SK-N-SH treated with all-trans-retinoic acid at 6 μM for 48 hours (cell line): ENCODE measurements at regions not wholly inside any gene's neighbourhood (a gene's known extent, or its start where the extent isn't known, plus 50 kb on each side); places are given as distances from the start of the nearest gene placed in this dataset.

Experiments
- ATAC-seq: fragments of 200-7000 bp; cut with Tn5 transposase; 3 replicates; pipeline ENCODE4 v1.9.1; 2020; ENCODE audit warnings: mild to moderate bottlenecking, moderate library complexity
- ARNTL ChIP-seq: fragments of 450-650 bp; formaldehyde crosslinking; IDR thresholded peaks from 2 replicates; pipeline ENCODE4 v1.5.0; 2020; ENCODE audit warnings: low read depth, mild to moderate bottlenecking, moderate library complexity, borderline replicate concordance
- BACH2 ChIP-seq: fragments of 250-450 bp; sonication (Bioruptor Pico); IDR thresholded peaks from 2 replicates; pipeline ENCODE4 v1.9.0; 2021; ENCODE audit warnings: mild to moderate bottlenecking, borderline replicate concordance
- CREB5 ChIP-seq: fragments of 250-450 bp; sonication (Bioruptor Pico); IDR thresholded peaks from 2 replicates; pipeline ENCODE4 v1.5.1; 2020; ENCODE audit warnings: low read depth, mild to moderate bottlenecking, moderate library complexity
- CSDC2 ChIP-seq: fragments of 250-450 bp; sonication (Bioruptor Pico); IDR thresholded peaks from 2 replicates; pipeline ENCODE4 v1.5.0; 2020; ENCODE audit warnings: mild to moderate bottlenecking, moderate library complexity
- CSRNP3 ChIP-seq: fragments of 250-450 bp; sonication (Bioruptor Pico); IDR thresholded peaks from 2 replicates; pipeline ENCODE4 v1.5.1; 2021; ENCODE audit warnings: mild to moderate bottlenecking, moderate library complexity
- ESRRG ChIP-seq: fragments of 250-450 bp; sonication (Bioruptor Pico); IDR thresholded peaks from 2 replicates; pipeline ENCODE4 v1.6.1; 2021; ENCODE audit warnings: mild to moderate bottlenecking
- GLIS3 ChIP-seq: fragments of 250-450 bp; sonication (Bioruptor Pico); IDR thresholded peaks from 2 replicates; pipeline ENCODE4 v1.5.0; 2020; ENCODE audit warnings: mild to moderate bottlenecking, moderate library complexity
- ISL1 ChIP-seq: fragments of 250-450 bp; sonication (Bioruptor Pico); IDR thresholded peaks from 2 replicates; pipeline ENCODE4 v2.1.2; 2022; ENCODE audit warnings: mild to moderate bottlenecking, moderate library complexity
- OSR1 ChIP-seq: fragments of 250-450 bp; sonication (Bioruptor Pico); IDR thresholded peaks from 2 replicates; pipeline ENCODE4 v1.8.0; 2022; ENCODE audit warnings: moderate library complexity, mild to moderate bottlenecking, inconsistent platforms
- PATZ1 ChIP-seq: fragments of 250-450 bp; sonication (Bioruptor Pico); IDR thresholded peaks from 2 replicates; pipeline ENCODE4 v1.8.0; 2020; ENCODE audit warnings: mild to moderate bottlenecking, moderate library complexity, borderline replicate concordance
- POU6F1 ChIP-seq: fragments of 250-450 bp; sonication (Bioruptor Pico); IDR thresholded peaks from 2 replicates; pipeline ENCODE4 v1.8.0; 2021; ENCODE audit warnings: low read depth, mild to moderate bottlenecking, moderate library complexity, borderline replicate concordance
- PPARA ChIP-seq: fragments of 250-450 bp; sonication (Bioruptor Pico); IDR thresholded peaks from 2 replicates; pipeline ENCODE4 v1.5.0; 2020; ENCODE audit warnings: mild to moderate bottlenecking, borderline replicate concordance
- RARB ChIP-seq: fragments of 250-450 bp; sonication (Bioruptor Pico); IDR thresholded peaks from 2 replicates; pipeline ENCODE4 v1.8.0; 2021; ENCODE audit warnings: mild to moderate bottlenecking, moderate library complexity
- SNAI2 ChIP-seq: fragments of 250-450 bp; sonication (Bioruptor Pico); IDR thresholded peaks from 2 replicates; pipeline ENCODE4 v1.5.0; 2020; ENCODE audit warnings: mild to moderate bottlenecking, moderate library complexity
- TCF4 ChIP-seq: fragments of 250-450 bp; sonication (Bioruptor Pico); IDR thresholded peaks from 2 replicates; pipeline ENCODE4 v1.8.0; 2021; ENCODE audit warnings: mild to moderate bottlenecking, moderate library complexity, borderline replicate concordance
- TOX ChIP-seq: fragments of 250-450 bp; sonication (Bioruptor Pico); IDR thresholded peaks from 2 replicates; pipeline ENCODE4 v1.8.0; 2021; ENCODE audit warnings: mild to moderate bottlenecking, moderate library complexity, borderline replicate concordance
- ZC3H10 ChIP-seq: fragments of 250-450 bp; sonication (Bioruptor Pico); IDR thresholded peaks from 2 replicates; pipeline ENCODE4 v1.5.1; 2021; ENCODE audit warnings: mild to moderate bottlenecking, moderate library complexity
- ZFP3 ChIP-seq: fragments of 250-450 bp; sonication (Bioruptor Pico); IDR thresholded peaks from 2 replicates; pipeline ENCODE4 v1.5.0; 2020; ENCODE audit warnings: mild to moderate bottlenecking, moderate library complexity
- ZFP30 ChIP-seq: fragments of 450-650 bp; formaldehyde crosslinking; IDR thresholded peaks from 2 replicates; pipeline ENCODE4 v1.5.0; 2022; ENCODE audit warnings: mild to moderate bottlenecking, moderate library complexity
- ZNF565 ChIP-seq: fragments of 450-650 bp; formaldehyde crosslinking; conservative IDR thresholded peaks from 2 replicates; pipeline ENCODE4 v1.5.0; 2020; ENCODE audit warnings: low read depth, mild to moderate bottlenecking, moderate library complexity
- ZNF70 ChIP-seq: fragments of 450-650 bp; formaldehyde crosslinking; IDR thresholded peaks from 2 replicates; pipeline ENCODE4 v1.5.0; 2020; ENCODE audit warnings: mild to moderate bottlenecking, moderate library complexity
- ZNF8 ChIP-seq: fragments of 450-650 bp; formaldehyde crosslinking; IDR thresholded peaks from 2 replicates; pipeline ENCODE4 v1.5.0; 2020; ENCODE audit warnings: mild to moderate bottlenecking, moderate library complexity

- ATAC-seq = no peak
- TF ChIP-seq ZFP30 (CRISPR knock-in tag) = no peak
- no peak for TF ChIP-seq BACH2 (CRISPR knock-in tag)
- no peak for TF ChIP-seq SNAI2 (CRISPR knock-in tag)
- no peak for TF ChIP-seq TOX (CRISPR knock-in tag)
- TF ChIP-seq GLIS3 (CRISPR knock-in tag) = no peak
- TF ChIP-seq CSDC2 = no peak
- TF ChIP-seq ZC3H10 = no peak
- TF ChIP-seq TCF4 (CRISPR knock-in tag) = no peak
- no peak for TF ChIP-seq PPARA (CRISPR knock-in tag)
- TF ChIP-seq ZNF70 = no peak
- TF ChIP-seq ARNTL (CRISPR knock-in tag) = no peak
- no peak for TF ChIP-seq OSR1 (CRISPR knock-in tag)
Observed at GRCh38 chr13:31433207-31433606, 233.4 kb downstream of the B3GLCT start.

GRCh38 chr13:31433746-31434145 lies 234.0 kb downstream of the B3GLCT start:
- ATAC-seq = no peak
- TF ChIP-seq PATZ1 (CRISPR knock-in tag) = no peak
- TF ChIP-seq PPARA (CRISPR knock-in tag) = no peak
- TF ChIP-seq ZC3H10 = no peak
- no peak for TF ChIP-seq ISL1 (CRISPR knock-in tag)
- no peak for TF ChIP-seq ZNF8 (CRISPR knock-in tag)
- TF ChIP-seq TOX (CRISPR knock-in tag) = no peak
- TF ChIP-seq ZNF70 = no peak
- TF ChIP-seq RARB (CRISPR knock-in tag) = no peak
- no peak for TF ChIP-seq CREB5 (CRISPR knock-in tag)
- TF ChIP-seq GLIS3 (CRISPR knock-in tag) = no peak
- TF ChIP-seq ZNF565 (CRISPR knock-in tag) = no peak
- TF ChIP-seq ZFP30 (CRISPR knock-in tag) = no peak
- TF ChIP-seq ESRRG (CRISPR knock-in tag) = no peak
- TF ChIP-seq POU6F1 (CRISPR knock-in tag) = no peak
- no peak for TF ChIP-seq SNAI2 (CRISPR knock-in tag)
- no peak for TF ChIP-seq ARNTL (CRISPR knock-in tag)
- no peak for TF ChIP-seq ZFP3 (CRISPR knock-in tag)
- TF ChIP-seq OSR1 (CRISPR knock-in tag) = no peak

- ATAC-seq = no peak
- no peak for TF ChIP-seq ZFP30 (CRISPR knock-in tag)
- no peak for TF ChIP-seq OSR1 (CRISPR knock-in tag)
- no peak for TF ChIP-seq ISL1 (CRISPR knock-in tag)
- no peak for TF ChIP-seq RARB (CRISPR knock-in tag)
- TF ChIP-seq CSRNP3 (CRISPR knock-in tag) = no peak
- no peak for TF ChIP-seq ZFP3 (CRISPR knock-in tag)
Observed at GRCh38 chr13:31434613-31435012, 234.8 kb downstream of the B3GLCT start.

- no peak for TF ChIP-seq PATZ1 (CRISPR knock-in tag)
- ATAC-seq = no peak
Observed at GRCh38 chr13:31435536-31435935, 235.8 kb downstream of the B3GLCT start.
